ENCODE measurements at regions not wholly inside any gene's neighbourhood (a gene's known extent, or its start where the extent isn't known, plus 50 kb on each side); places are given as distances from the start of the nearest gene placed in this dataset.
A peak's percentile ranks its signal among the peaks of the same experiment; 100 is the strongest.

DNA sequence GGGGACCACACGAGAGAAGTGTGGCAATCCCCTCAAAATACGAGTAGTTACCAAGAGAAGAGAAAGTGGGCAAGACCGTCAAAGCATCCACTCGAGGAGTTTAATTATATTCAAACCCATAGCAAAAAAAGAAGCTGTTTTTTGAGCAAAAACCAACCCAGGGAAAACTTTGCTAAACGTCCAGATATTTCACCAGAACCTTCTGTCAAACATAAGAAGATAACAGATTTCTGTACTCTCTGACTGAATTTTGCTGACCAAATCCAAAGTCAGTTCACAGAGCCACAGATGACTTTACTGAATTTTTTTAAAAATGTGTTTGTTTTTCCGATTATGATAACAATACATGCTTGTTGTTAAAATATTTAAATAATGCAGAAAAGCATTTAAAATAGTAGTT lies 145.6 kb upstream of the PTPN1 start:
- H3K4me1 Mint-ChIP-seq (ENCODE audit: unreplicated experiment), result peaks cover 16% of the 10 kb centered on the region
- no peaks in the 10 kb centered on the region for H3K9me3 Mint-ChIP-seq (ENCODE audit: unreplicated experiment)
- H3K27ac Mint-ChIP-seq (ENCODE audit: unreplicated experiment), result no peak overlapping the region
- no peak overlapping the region for H3K4me3 Mint-ChIP-seq (ENCODE audit: unreplicated experiment)
- no peaks in the 10 kb centered on the region for H3K36me3 Mint-ChIP-seq (ENCODE audit: unreplicated experiment)
- peaks cover 15% of the 10 kb centered on the region for H3K27me3 Mint-ChIP-seq (ENCODE audit: unreplicated experiment)
- TF ChIP-seq, protein P1, sequence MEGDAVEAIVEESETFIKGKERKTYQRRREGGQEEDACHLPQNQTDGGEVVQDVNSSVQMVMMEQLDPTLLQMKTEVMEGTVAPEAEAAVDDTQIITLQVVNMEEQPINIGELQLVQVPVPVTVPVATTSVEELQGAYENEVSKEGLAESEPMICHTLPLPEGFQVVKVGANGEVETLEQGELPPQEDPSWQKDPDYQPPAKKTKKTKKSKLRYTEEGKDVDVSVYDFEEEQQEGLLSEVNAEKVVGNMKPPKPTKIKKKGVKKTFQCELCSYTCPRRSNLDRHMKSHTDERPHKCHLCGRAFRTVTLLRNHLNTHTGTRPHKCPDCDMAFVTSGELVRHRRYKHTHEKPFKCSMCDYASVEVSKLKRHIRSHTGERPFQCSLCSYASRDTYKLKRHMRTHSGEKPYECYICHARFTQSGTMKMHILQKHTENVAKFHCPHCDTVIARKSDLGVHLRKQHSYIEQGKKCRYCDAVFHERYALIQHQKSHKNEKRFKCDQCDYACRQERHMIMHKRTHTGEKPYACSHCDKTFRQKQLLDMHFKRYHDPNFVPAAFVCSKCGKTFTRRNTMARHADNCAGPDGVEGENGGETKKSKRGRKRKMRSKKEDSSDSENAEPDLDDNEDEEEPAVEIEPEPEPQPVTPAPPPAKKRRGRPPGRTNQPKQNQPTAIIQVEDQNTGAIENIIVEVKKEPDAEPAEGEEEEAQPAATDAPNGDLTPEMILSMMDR (IDR thresholded peaks at IDR 0.05), result no peak
- no peak for DNase-seq (ENCODE audit: extremely low spot score, unreplicated experiment)

DNA sequence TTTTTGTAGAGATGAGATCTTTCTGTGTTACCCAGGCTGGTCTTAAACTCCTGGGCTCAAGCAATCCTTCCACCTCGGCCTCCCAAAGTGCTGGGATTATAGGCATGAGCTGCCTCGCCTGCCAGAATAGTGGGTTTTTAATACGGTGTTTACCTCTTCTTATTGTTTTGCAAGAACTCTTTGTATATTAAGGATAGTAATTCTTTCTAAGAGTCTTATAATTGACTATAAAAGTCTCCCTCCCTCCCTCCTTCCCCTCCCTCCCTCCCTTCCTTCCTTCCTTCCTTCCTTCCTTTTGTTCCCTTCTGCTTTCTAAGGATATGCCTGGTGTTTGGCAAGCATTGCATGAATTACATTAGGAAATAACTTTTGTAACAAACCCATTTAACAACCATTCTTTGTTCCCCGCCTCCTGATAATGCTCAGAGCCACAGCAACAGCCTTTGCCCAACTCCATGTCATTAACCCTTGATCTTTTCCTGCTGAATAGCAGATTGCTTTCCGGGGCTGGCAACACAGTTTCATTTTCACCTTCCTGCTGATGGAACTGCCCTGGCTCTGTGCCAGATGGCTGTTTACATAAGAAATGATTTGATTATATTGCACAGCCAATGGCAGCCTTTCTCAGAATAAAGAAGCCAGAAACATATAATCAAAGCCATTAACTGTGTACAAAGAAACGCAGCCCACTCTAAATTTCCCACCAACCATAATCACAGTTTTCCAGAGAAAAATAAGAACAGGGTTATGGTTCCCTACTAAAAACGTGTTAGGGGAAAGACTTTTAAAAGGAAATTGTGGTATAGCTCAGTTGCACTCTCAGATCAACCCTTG lies 143.7 kb upstream of the PTPN1 start:
- no peak for DNase-seq (ENCODE audit: extremely low spot score, unreplicated experiment)
- H3K4me1 Mint-ChIP-seq (ENCODE audit: unreplicated experiment), result peaks cover 9% of the 10 kb centered on the region
- H3K4me3 Mint-ChIP-seq (ENCODE audit: unreplicated experiment), result no peak overlapping the region
- no peaks in the 10 kb centered on the region for H3K9me3 Mint-ChIP-seq (ENCODE audit: unreplicated experiment)
- peaks cover 15% of the 10 kb centered on the region for H3K27me3 Mint-ChIP-seq (ENCODE audit: unreplicated experiment)
- peak overlapping the region; percentile 27 for H3K27ac Mint-ChIP-seq (ENCODE audit: unreplicated experiment)
- TF ChIP-seq, protein P1 (IDR thresholded peaks at IDR 0.05), result no peak
- H3K36me3 Mint-ChIP-seq (ENCODE audit: unreplicated experiment), result no peaks in the 10 kb centered on the region

GRCh38 chr20:50367104-50367674 lies 143.0 kb upstream of the PTPN1 start:
- Mint-ChIP-seq H3K27ac (ENCODE audit: unreplicated experiment) (no peak overlapping the region), H3K36me3 (ENCODE audit: unreplicated experiment) (no peaks in the 10 kb centered on the region), H3K4me1 (ENCODE audit: unreplicated experiment) (peaks cover 9% of the 10 kb centered on the region), H3K27me3 (ENCODE audit: unreplicated experiment) (peaks cover 15% of the 10 kb centered on the region), H3K4me3 (ENCODE audit: unreplicated experiment) (no peak overlapping the region), H3K9me3 (ENCODE audit: unreplicated experiment) (no peaks in the 10 kb centered on the region)
- TF ChIP-seq, protein P1 (IDR thresholded peaks at IDR 0.05), result no peak
- no peak for DNase-seq (ENCODE audit: extremely low spot score, unreplicated experiment)

GRCh38 chr20:50367739-50368375 lies 142.3 kb upstream of the PTPN1 start:
- Mint-ChIP-seq H3K4me3 (ENCODE audit: unreplicated experiment) (no peak overlapping the region), H3K27me3 (ENCODE audit: unreplicated experiment) (peaks cover 15% of the 10 kb centered on the region), H3K4me1 (ENCODE audit: unreplicated experiment) (peaks cover 16% of the 10 kb centered on the region), H3K36me3 (ENCODE audit: unreplicated experiment) (no peaks in the 10 kb centered on the region), H3K27ac (ENCODE audit: unreplicated experiment) (no peak overlapping the region), H3K9me3 (ENCODE audit: unreplicated experiment) (no peaks in the 10 kb centered on the region)
- DNase-seq (ENCODE audit: extremely low spot score, unreplicated experiment), result no peak
- TF ChIP-seq, protein P1 (IDR thresholded peaks at IDR 0.05), result no peak

- DNase-seq (ENCODE audit: extremely low spot score, unreplicated experiment), result no peak
- no peaks in the 10 kb centered on the region for H3K36me3 Mint-ChIP-seq (ENCODE audit: unreplicated experiment)
- TF ChIP-seq, protein P1 (IDR thresholded peaks at IDR 0.05), result no peak
- H3K4me3 Mint-ChIP-seq (ENCODE audit: unreplicated experiment), result no peak overlapping the region
- no peak overlapping the region for H3K27ac Mint-ChIP-seq (ENCODE audit: unreplicated experiment)
- H3K9me3 Mint-ChIP-seq (ENCODE audit: unreplicated experiment), result no peaks in the 10 kb centered on the region
- H3K27me3 Mint-ChIP-seq (ENCODE audit: unreplicated experiment), result peaks cover 15% of the 10 kb centered on the region
- H3K4me1 Mint-ChIP-seq (ENCODE audit: unreplicated experiment), result peaks cover 18% of the 10 kb centered on the region
Measured at GRCh38 chr20:50368386-50368785, 141.8 kb upstream of the PTPN1 start.
